ENCODE measurements at regions not wholly inside any gene's neighbourhood (a gene's known extent, or its start where the extent isn't known, plus 50 kb on each side); places are given as distances from the start of the nearest gene placed in this dataset.

DNA sequence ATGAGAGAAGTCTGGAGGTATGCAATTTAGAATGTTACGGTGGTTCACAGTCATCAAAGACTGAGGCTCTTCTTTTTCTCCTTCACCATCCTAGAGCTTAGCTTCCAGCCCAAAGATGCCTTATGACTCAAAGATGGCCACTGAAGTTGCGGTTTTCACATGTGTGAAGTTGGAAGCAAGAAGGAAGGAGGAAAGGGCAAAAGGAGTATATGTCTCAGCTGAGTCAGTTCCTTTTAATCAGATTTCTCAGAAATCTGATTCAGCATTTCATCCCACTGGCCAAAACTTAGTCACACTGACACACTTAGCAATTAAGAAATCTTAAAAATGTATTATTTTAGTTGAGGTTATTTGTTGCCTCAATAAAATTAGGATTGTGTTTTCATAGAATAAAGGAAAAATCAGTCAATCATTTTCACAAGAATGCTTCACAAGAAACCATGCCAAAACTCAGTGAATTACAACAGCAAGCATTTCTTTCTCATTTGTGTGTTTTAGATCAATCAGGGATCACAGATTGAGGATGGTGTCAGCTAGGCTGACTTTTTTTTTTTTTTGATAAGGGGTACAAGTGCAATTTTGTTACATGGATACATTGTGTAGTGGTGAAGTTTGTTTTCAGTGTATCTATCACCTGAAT lies 211.1 kb upstream of the GADL1 start:
- TF ChIP-seq, protein P1, sequence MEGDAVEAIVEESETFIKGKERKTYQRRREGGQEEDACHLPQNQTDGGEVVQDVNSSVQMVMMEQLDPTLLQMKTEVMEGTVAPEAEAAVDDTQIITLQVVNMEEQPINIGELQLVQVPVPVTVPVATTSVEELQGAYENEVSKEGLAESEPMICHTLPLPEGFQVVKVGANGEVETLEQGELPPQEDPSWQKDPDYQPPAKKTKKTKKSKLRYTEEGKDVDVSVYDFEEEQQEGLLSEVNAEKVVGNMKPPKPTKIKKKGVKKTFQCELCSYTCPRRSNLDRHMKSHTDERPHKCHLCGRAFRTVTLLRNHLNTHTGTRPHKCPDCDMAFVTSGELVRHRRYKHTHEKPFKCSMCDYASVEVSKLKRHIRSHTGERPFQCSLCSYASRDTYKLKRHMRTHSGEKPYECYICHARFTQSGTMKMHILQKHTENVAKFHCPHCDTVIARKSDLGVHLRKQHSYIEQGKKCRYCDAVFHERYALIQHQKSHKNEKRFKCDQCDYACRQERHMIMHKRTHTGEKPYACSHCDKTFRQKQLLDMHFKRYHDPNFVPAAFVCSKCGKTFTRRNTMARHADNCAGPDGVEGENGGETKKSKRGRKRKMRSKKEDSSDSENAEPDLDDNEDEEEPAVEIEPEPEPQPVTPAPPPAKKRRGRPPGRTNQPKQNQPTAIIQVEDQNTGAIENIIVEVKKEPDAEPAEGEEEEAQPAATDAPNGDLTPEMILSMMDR (IDR thresholded peaks at IDR 0.05) = no peak
- TF ChIP-seq POLR2AphosphoS5 (IDR thresholded peaks at IDR 0.05) (no peak), POLR2A (IDR thresholded peaks at IDR 0.05) (no peak)

Data from stomach (tissue), 4 donors.